ENCODE measurements at regions not wholly inside any gene's neighbourhood (a gene's known extent, or its start where the extent isn't known, plus 50 kb on each side); places are given as distances from the start of the nearest gene placed in this dataset.

GRCh38 chr17:63165400-63165799 lies 199.4 kb downstream of the TANC2 start:
- TF ChIP-seq CTCF (IDR thresholded peaks at IDR 0.05; ENCODE audit: poor library complexity, severe bottlenecking), result no peak
- TF ChIP-seq EP300 (conservative IDR thresholded peaks at IDR 0.05; ENCODE audit: poor library complexity, severe bottlenecking), result no peak
- TF ChIP-seq EZH2 (IDR thresholded peaks at IDR 0.05; ENCODE audit: borderline replicate concordance, insufficient read depth, low read length, poor library complexity, severe bottlenecking), result no peak
- TF ChIP-seq POLR2AphosphoS5 (IDR thresholded peaks at IDR 0.05), result no peak
- no peak for TF ChIP-seq RAD21 (conservative IDR thresholded peaks at IDR 0.05)
- TF ChIP-seq, protein P1, sequence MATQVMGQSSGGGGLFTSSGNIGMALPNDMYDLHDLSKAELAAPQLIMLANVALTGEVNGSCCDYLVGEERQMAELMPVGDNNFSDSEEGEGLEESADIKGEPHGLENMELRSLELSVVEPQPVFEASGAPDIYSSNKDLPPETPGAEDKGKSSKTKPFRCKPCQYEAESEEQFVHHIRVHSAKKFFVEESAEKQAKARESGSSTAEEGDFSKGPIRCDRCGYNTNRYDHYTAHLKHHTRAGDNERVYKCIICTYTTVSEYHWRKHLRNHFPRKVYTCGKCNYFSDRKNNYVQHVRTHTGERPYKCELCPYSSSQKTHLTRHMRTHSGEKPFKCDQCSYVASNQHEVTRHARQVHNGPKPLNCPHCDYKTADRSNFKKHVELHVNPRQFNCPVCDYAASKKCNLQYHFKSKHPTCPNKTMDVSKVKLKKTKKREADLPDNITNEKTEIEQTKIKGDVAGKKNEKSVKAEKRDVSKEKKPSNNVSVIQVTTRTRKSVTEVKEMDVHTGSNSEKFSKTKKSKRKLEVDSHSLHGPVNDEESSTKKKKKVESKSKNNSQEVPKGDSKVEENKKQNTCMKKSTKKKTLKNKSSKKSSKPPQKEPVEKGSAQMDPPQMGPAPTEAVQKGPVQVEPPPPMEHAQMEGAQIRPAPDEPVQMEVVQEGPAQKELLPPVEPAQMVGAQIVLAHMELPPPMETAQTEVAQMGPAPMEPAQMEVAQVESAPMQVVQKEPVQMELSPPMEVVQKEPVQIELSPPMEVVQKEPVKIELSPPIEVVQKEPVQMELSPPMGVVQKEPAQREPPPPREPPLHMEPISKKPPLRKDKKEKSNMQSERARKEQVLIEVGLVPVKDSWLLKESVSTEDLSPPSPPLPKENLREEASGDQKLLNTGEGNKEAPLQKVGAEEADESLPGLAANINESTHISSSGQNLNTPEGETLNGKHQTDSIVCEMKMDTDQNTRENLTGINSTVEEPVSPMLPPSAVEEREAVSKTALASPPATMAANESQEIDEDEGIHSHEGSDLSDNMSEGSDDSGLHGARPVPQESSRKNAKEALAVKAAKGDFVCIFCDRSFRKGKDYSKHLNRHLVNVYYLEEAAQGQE (IDR thresholded peaks at IDR 0.05; ENCODE audit: borderline replicate concordance), result no peak
- no peak for TF ChIP-seq TAF1 (IDR thresholded peaks at IDR 0.05; ENCODE audit: low read depth)
